ENCODE measurements at regions not wholly inside any gene's neighbourhood (a gene's known extent, or its start where the extent isn't known, plus 50 kb on each side); places are given as distances from the start of the nearest gene placed in this dataset.

- Histone ChIP-seq H3K27ac (ENCODE audit: low read depth in 1 of 2, low read length in 2 of 2) (no peak overlapping the region), H3K36me3 (replicated peaks in 1 of 2; ENCODE audit: control insufficient read depth in 1 of 2, insufficient read depth in 2 of 2, low read length in 2 of 2) (no peaks in the 10 kb centered on the region), H3K4me2 (replicated peaks; ENCODE audit: extremely low read depth, low read length, poor library complexity, severe bottlenecking) (no peak overlapping the region), H3K27me3 (ENCODE audit: control insufficient read depth in 2 of 2, insufficient read depth in 2 of 2, low read length in 2 of 2) (peaks cover 0 to under 1% of the 10 kb centered on the region in 2 donors), H4K20me1 (ENCODE audit: insufficient read depth, low read length) (no peaks in the 10 kb centered on the region), H2AFZ (ENCODE audit: insufficient read depth, low read depth, low read length, poor library complexity, severe bottlenecking) (no peak overlapping the region), H3K9ac (ENCODE audit: insufficient read depth, low read length, poor library complexity, severe bottlenecking) (no peak overlapping the region), H3K79me2 (ENCODE audit: insufficient read depth, low read length) (no peaks in the 10 kb centered on the region), H3K4me3 (replicated peaks in 1 of 3; ENCODE audit: low read depth in 2 of 3, low read length in 3 of 3) (no peak overlapping the region), H3K9me3 (replicated peaks in 1 of 2; ENCODE audit: control insufficient read depth in 1 of 2, insufficient read depth in 1 of 2, low read length in 2 of 2) (no peaks in the 10 kb centered on the region), H3K4me1 (ENCODE audit: control insufficient read depth in 1 of 2, insufficient read depth in 2 of 2, low read length in 2 of 2) (no peaks in the 10 kb centered on the region)
- H3K27me3 Mint-ChIP-seq (ENCODE audit: low read depth in 3 of 3): peaks cover 0 to 8% (median 4%) of the 10 kb centered on the region in 3 donors
- no peaks in the 10 kb centered on the region for H3K36me3 Mint-ChIP-seq
- H3K9me3 Mint-ChIP-seq: no peaks in the 10 kb centered on the region
- no peak overlapping the region for H3K4me3 Mint-ChIP-seq
- WGBS (ENCODE audit: insufficient coverage): 94% methylated on average over 2 of the region's 2 CpGs
- intact Hi-C loops (cut with micrococcal nuclease): no loop called here
- no peak overlapping the region for H3K27ac Mint-ChIP-seq
- no peak for DNase-seq
- H3K4me1 Mint-ChIP-seq: no peaks in the 10 kb centered on the region
- TF ChIP-seq CTCF (IDR thresholded peaks at IDR 0.05): no peak
Measured at GRCh38 chr5:34530637-34531036, 125.5 kb upstream of the RAI14 start.

GRCh38 chr5:34531751-34532360, 124.3 kb upstream of the RAI14 start:
- H3K4me3 Mint-ChIP-seq: no peak overlapping the region
- no peaks in the 10 kb centered on the region for H3K4me1 Mint-ChIP-seq
- no peaks in the 10 kb centered on the region for H3K9me3 ChIP-seq (replicated peaks in 1 of 2; ENCODE audit: control insufficient read depth in 1 of 2, insufficient read depth in 1 of 2, low read length in 2 of 2)
- no peak for DNase-seq
- H3K36me3 ChIP-seq (replicated peaks in 1 of 2; ENCODE audit: control insufficient read depth in 1 of 2, insufficient read depth in 2 of 2, low read length in 2 of 2): no peaks in the 10 kb centered on the region
- no peak overlapping the region for H2AFZ ChIP-seq (ENCODE audit: insufficient read depth, low read depth, low read length, poor library complexity, severe bottlenecking)
- H3K9me3 Mint-ChIP-seq: no peaks in the 10 kb centered on the region
- no peaks in the 10 kb centered on the region for H4K20me1 ChIP-seq (ENCODE audit: insufficient read depth, low read length)
- no peaks in the 10 kb centered on the region for H3K79me2 ChIP-seq (ENCODE audit: insufficient read depth, low read length)
- WGBS (ENCODE audit: insufficient coverage): 100% methylated on average over 4 of the region's 8 CpGs
- H3K9ac ChIP-seq (ENCODE audit: insufficient read depth, low read length, poor library complexity, severe bottlenecking): no peak overlapping the region
- H3K27ac Mint-ChIP-seq: no peak overlapping the region
- no peak for TF ChIP-seq CTCF (IDR thresholded peaks at IDR 0.05)
- no peak overlapping the region for H3K4me3 ChIP-seq (replicated peaks in 1 of 3; ENCODE audit: low read depth in 2 of 3, low read length in 3 of 3)
- peaks cover 0 to 10% (median 4%) of the 10 kb centered on the region in 3 donors for H3K27me3 Mint-ChIP-seq (ENCODE audit: low read depth in 3 of 3)
- no peak overlapping the region for H3K27ac ChIP-seq (ENCODE audit: low read depth in 1 of 2, low read length in 2 of 2)
- H3K4me2 ChIP-seq (replicated peaks; ENCODE audit: extremely low read depth, low read length, poor library complexity, severe bottlenecking): no peak overlapping the region
- peaks cover 0 to 4% of the 10 kb centered on the region in 2 donors for H3K27me3 ChIP-seq (ENCODE audit: control insufficient read depth in 2 of 2, insufficient read depth in 2 of 2, low read length in 2 of 2)
- no peaks in the 10 kb centered on the region for H3K36me3 Mint-ChIP-seq
- H3K4me1 ChIP-seq (ENCODE audit: control insufficient read depth in 1 of 2, insufficient read depth in 2 of 2, low read length in 2 of 2): no peaks in the 10 kb centered on the region
- intact Hi-C loops (cut with micrococcal nuclease): no loop called here

All from CD14-positive monocyte (primary cell).